ENCODE measurements at regions not wholly inside any gene's neighbourhood (a gene's known extent, or its start where the extent isn't known, plus 50 kb on each side); places are given as distances from the start of the nearest gene placed in this dataset.
A peak's percentile ranks its signal among the peaks of the same experiment; 100 is the strongest.

- peak; percentile 36 for DNase-seq
These were observed 122.1 kb upstream of the TPRG1 start for GRCh38 chr3:189049458-189050236.

- DNase-seq: peak; percentile 69
These were observed 118.4 kb upstream of the TPRG1 start for GRCh38 chr3:189053322-189053721.

- DNase-seq: no peak
These were observed 115.0 kb upstream of the TPRG1 start for GRCh38 chr3:189056646-189057335.

GRCh38 chr3:189057369-189057768 is 114.4 kb upstream of the TPRG1 start:
- DNase-seq: no peak

GRCh38 chr3:189058071-189058470 is 113.7 kb upstream of the TPRG1 start:
- no peak for DNase-seq

GRCh38 chr3:189070965-189071364 is 100.8 kb upstream of the TPRG1 start:
- DNase-seq: no peak

GRCh38 chr3:189071446-189071845 is 100.3 kb upstream of the TPRG1 start:
- no peak for DNase-seq

GRCh38 chr3:189076449-189076848 is 95.3 kb upstream of the TPRG1 start:
- DNase-seq: no peak

- no peak for DNase-seq
These were observed 91.0 kb upstream of the TPRG1 start for GRCh38 chr3:189080745-189081144.

GRCh38 chr3:189082666-189083427 is 88.9 kb upstream of the TPRG1 start:
- DNase-seq: no peak

GRCh38 chr3:189084620-189085019 is 87.2 kb upstream of the TPRG1 start:
- DNase-seq: no peak

- no peak for DNase-seq
These were observed 79.2 kb upstream of the TPRG1 start for GRCh38 chr3:189092547-189092946.

- DNase-seq: no peak
These were observed 77.2 kb upstream of the TPRG1 start for GRCh38 chr3:189094539-189094938.

GRCh38 chr3:189096092-189096491 is 75.7 kb upstream of the TPRG1 start:
- no peak for DNase-seq

- DNase-seq: no peak
These were observed 72.7 kb upstream of the TPRG1 start for GRCh38 chr3:189099031-189099471.

- DNase-seq: no peak
These were observed 72.1 kb upstream of the TPRG1 start for GRCh38 chr3:189099505-189100290.

- DNase-seq: no peak
These were observed 70.9 kb upstream of the TPRG1 start for GRCh38 chr3:189100866-189101265.

GRCh38 chr3:189101594-189101993 is 70.2 kb upstream of the TPRG1 start:
- DNase-seq: no peak

GRCh38 chr3:189103208-189103607 is 68.6 kb upstream of the TPRG1 start:
- DNase-seq: no peak

- no peak for DNase-seq
These were observed 63.7 kb upstream of the TPRG1 start for GRCh38 chr3:189108067-189108466.

GRCh38 chr3:189108735-189109134 is 63.0 kb upstream of the TPRG1 start:
- DNase-seq: no peak

- DNase-seq: no peak
These were observed 62.6 kb upstream of the TPRG1 start for GRCh38 chr3:189109145-189109544.

- no peak for DNase-seq
These were observed 54.7 kb upstream of the TPRG1 start for GRCh38 chr3:189117087-189117486.
